Common myeloid progenitor, CD34-positive (primary cell): ENCODE measurements at regions not wholly inside any gene's neighbourhood (a gene's known extent, or its start where the extent isn't known, plus 50 kb on each side); places are given as distances from the start of the nearest gene placed in this dataset.

Source experiments
- CTCF ChIA-PET: fragments of 350-600 bp; sonication (Branson Sonifier 250); formaldehyde crosslinking; loops from one replicate; lab custom pipeline; 2021; ENCODE audit warnings: antibody characterized with exemption; lab: Charles Lee
- POLR2A ChIA-PET: fragments of 350-600 bp; sonication (Branson Sonifier 250); formaldehyde crosslinking; loops from one replicate; lab custom pipeline; 2021; ENCODE audit warnings: antibody characterized with exemption; lab: Charles Lee
- DNase-seq, 3 donors: peaks; one replicate each; pipeline versions ENCODE4 v3.0.0 to v3.0.0-alpha.2; 2013
- H3K27ac ChIP-seq, 2 experiments: 1 replicate in 1 of 2; 2 replicates in 1 of 2; pipeline ENCODE4 v1.7.0; 2013; ENCODE audit warnings: inconsistent platforms in 2 of 2, low read length in 2 of 2, mild to moderate bottlenecking in 2 of 2, low read depth in 1 of 2, moderate library complexity in 1 of 2; ENCODE audit not compliant: severe bottlenecking in 2 of 2, insufficient read depth in 1 of 2, poor library complexity in 1 of 2
- H3K27me3 ChIP-seq, 5 experiments: replicated peaks in 2 of 5; 1 replicate in 3 of 5; 2 replicates in 2 of 5; pipeline versions ENCODE4 v1.6.1 to v1.7.0; 2013; ENCODE audit warnings: low read length in 4 of 5, mild to moderate bottlenecking in 2 of 5, moderate library complexity in 2 of 5, inconsistent platforms in 1 of 5; ENCODE audit not compliant: insufficient read depth in 5 of 5, control insufficient read depth in 4 of 5
- H3K36me3 ChIP-seq, 4 experiments: 1 replicate in 2 of 4; 2 replicates in 2 of 4; pipeline versions ENCODE4 v1.6.1 to v1.7.0; 2013; ENCODE audit warnings: low read length in 3 of 4, control low read depth in 1 of 4, mild to moderate bottlenecking in 1 of 4; ENCODE audit not compliant: control insufficient read depth in 4 of 4, insufficient read depth in 4 of 4
- H3K4me1 ChIP-seq, 4 experiments: 1 replicate in 3 of 4; 2 replicates in 1 of 4; pipeline versions ENCODE4 v1.6.1 to v1.7.1; 2013; ENCODE audit warnings: low read length in 3 of 4, mild to moderate bottlenecking in 3 of 4, control low read depth in 1 of 4, inconsistent platforms in 1 of 4, moderate library complexity in 1 of 4; ENCODE audit not compliant: control insufficient read depth in 4 of 4, insufficient read depth in 4 of 4; ENCODE audit errors: control extremely low read depth in 1 of 4
- H3K4me3 ChIP-seq, 7 experiments: 1 replicate in 4 of 7; 2 replicates in 3 of 7; pipeline versions ENCODE4 v1.5.1 to v1.7.0; 2013; ENCODE audit warnings: mild to moderate bottlenecking in 7 of 7, low read length in 6 of 7, moderate library complexity in 6 of 7, inconsistent platforms in 2 of 7, low read depth in 2 of 7, control low read depth in 1 of 7; ENCODE audit not compliant: insufficient read depth in 4 of 7, control insufficient read depth in 1 of 7; ENCODE audit errors: extremely low read depth in 1 of 7
- H3K9me3 ChIP-seq, 5 experiments: 1 replicate in 4 of 5; 2 replicates in 1 of 5; pipeline versions ENCODE4 v1.6.1 to v1.7.1; 2013; ENCODE audit warnings: low read length in 4 of 5, mild to moderate bottlenecking in 2 of 5, inconsistent platforms in 1 of 5, low read depth in 1 of 5, moderate library complexity in 1 of 5; ENCODE audit not compliant: control insufficient read depth in 4 of 5, insufficient read depth in 2 of 5; ENCODE audit errors: control extremely low read depth in 1 of 5
- WGBS: methylation state at CpG from one replicate; pipeline ENCODE4 v1.1.5; 2013; ENCODE audit not compliant: insufficient coverage; 5-methylcytosine and 5-hydroxymethylcytosine counted together

DNA sequence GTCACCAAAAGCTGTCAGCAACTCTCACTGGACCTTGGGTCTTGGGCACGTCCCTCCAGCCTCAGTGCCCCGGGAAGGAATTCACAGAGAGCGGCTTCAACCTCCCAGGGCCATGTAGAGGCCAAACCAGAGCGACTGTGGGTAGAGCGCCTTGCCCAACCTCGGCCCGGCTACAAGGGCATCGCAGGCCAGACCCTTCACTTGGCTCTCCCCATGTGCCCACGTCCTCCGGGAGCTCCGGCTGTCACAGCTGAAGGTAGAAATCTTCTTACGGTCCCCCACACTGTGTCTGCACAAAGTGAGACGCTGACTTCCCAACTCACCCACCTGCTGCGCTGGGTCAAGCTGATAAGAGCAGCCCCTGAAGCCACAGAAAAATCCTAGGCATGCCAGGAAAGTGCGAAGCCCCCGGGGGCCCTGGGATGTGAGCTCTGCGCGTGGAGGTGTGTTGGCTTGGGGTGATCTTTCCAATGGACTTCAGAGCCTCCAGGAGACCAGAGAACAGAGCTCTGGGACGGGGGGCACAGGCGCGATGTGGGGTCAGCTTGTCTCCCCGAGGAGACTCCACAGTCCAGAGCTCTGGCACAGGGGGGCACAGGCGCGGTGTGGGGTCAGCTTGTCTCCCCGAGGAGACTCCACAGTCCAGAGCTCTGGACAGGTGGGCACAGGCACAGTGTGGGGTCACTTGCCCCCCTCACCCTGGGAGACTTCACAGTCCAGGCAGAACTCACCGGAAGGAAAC, 105.5 kb downstream of the RTP5 start:
- no peak for DNase-seq
- Histone ChIP-seq H3K4me1 (no peaks in the 10 kb centered on the region), H3K4me3 (no peak overlapping the region), H3K9me3 (no peaks in the 10 kb centered on the region), H3K27me3 (no peaks in the 10 kb centered on the region), H3K27ac (no peak overlapping the region), H3K36me3 (peaks cover 2 to 51% (median 24%) of the 10 kb centered on the region in 4 experiments)
- CTCF ChIA-PET = no interaction called here
- POLR2A ChIA-PET = no interaction called here
- 94% methylated on average over 24 of the region's 26 CpGs for WGBS

DNA sequence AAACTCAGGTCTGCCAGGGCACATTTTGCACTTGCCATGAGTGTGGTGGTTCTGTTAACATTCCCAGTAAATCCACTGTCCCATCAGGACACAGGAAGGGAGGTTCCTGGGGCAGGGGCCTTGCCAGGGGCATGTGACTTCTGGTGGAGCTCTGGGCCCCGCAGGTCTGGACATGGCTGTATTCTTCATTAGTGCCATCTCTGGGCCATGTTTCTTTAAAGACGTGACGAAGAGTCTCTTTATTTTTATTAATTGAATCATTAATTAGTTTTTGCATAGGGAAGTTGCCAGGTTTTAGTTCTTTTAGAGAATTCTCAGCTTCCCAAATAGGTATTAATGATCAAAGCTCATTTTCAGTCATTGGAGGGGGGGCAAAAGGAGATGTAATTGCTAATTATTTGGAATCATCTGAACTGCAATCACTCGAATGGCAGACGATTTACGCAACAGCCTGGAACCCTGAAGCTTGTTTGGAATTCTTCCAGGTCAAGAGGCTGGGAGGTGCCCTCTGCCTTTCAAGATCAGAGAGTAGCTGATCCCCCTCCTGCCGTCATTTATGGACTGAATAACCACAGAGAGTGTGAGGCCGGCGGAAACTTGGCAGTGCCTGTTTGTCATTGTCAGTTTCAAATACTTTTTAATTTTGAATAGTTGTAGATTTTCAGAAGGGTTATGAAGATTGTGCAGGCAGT, 106.2 kb downstream of the RTP5 start:
- Histone ChIP-seq H3K4me1 (no peaks in the 10 kb centered on the region), H3K36me3 (peaks cover 2 to 51% (median 24%) of the 10 kb centered on the region in 4 experiments), H3K4me3 (no peak overlapping the region), H3K27me3 (no peaks in the 10 kb centered on the region), H3K27ac (no peak overlapping the region), H3K9me3 (no peaks in the 10 kb centered on the region)
- ChIA-PET CTCF (no interaction called here), POLR2A (no interaction called here)
- 90% methylated on average over 6 of the region's 9 CpGs for WGBS
- no peak for DNase-seq

- CTCF ChIA-PET = no interaction called here
These were observed 106.8 kb downstream of the RTP5 start for GRCh38 chr2:241976296-241976695.

DNA sequence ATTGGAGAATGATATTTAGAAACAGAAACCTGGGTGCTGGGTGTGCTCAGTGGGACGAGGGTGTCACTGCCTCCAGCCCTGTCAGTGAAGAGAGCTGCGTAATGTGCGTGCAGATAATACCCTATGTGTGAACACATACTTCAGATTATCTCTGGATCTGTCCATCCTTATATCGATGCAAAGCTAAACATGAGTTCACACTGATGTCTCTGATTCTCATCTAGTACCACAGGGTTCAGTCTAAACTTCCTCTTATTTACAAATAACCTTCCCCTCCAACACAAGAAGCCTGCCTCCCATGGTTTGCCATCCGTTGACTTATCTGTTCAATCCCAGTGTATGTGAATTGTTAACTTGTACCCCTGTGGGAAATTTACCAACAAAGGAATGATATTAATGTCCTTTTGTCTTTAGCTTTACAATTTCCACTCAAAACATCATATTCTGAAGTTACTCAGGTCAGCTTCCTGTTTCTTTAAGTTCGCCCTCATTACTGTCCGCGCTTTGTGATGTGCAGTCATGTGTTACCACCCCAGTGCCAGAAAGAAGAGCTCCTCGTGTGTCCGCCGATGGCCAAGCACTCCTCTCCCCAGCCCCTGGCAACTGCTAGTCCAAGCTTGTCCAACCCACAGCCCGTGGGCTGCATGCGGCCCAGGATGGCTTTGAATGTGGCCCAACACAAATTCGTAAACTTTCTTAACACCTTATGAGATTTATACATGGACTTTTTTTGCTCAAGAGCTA, 108.2 kb downstream of the RTP5 start:
- 98% methylated on average over 10 of the region's 14 CpGs for WGBS
- ChIA-PET POLR2A (no interaction called here), CTCF (interaction anchor here (0.9 kb wide), 1 partner anchor 27 kb away, joined by 4 read pairs; no protein-coding TSS in a partner anchor)

More at GRCh38 chr2:241976296-241976695, 106.8 kb downstream of the RTP5 start:
- 94% methylated on average over 12 of the region's 12 CpGs for WGBS
- Histone ChIP-seq H3K9me3 (no peaks in the 10 kb centered on the region), H3K27me3 (no peaks in the 10 kb centered on the region), H3K4me3 (no peak overlapping the region), H3K36me3 (peaks cover 2 to 47% (median 24%) of the 10 kb centered on the region in 4 experiments), H3K27ac (no peak overlapping the region), H3K4me1 (no peaks in the 10 kb centered on the region)
- POLR2A ChIA-PET = no interaction called here
- no peak for DNase-seq

GRCh38 chr2:241978670-241979069, 109.1 kb downstream of the RTP5 start:
- DNase-seq = no peak
- H3K4me1 ChIP-seq = no peaks in the 10 kb centered on the region
- H3K4me3 ChIP-seq = no peak overlapping the region
- no peak overlapping the region for H3K27ac ChIP-seq
- ChIA-PET CTCF (no interaction called here), POLR2A (no interaction called here)
- WGBS = no CpG with 5 or more reads among the region's 1 CpG
- H3K27me3 ChIP-seq = no peaks in the 10 kb centered on the region
- H3K36me3 ChIP-seq = peaks cover 2 to 25% (median 17%) of the 10 kb centered on the region in 4 experiments
- H3K9me3 ChIP-seq = no peaks in the 10 kb centered on the region

More for the DNA sequence above, 108.2 kb downstream of the RTP5 start:
- Histone ChIP-seq H3K27me3 (no peaks in the 10 kb centered on the region), H3K9me3 (no peaks in the 10 kb centered on the region), H3K27ac (no peak overlapping the region), H3K36me3 (peaks cover 2 to 34% (median 20%) of the 10 kb centered on the region in 4 experiments), H3K4me3 (no peak overlapping the region), H3K4me1 (no peaks in the 10 kb centered on the region)
- no peak for DNase-seq

- no peaks in the 10 kb centered on the region for H3K27me3 ChIP-seq
- H3K27ac ChIP-seq = no peak overlapping the region
- H3K4me1 ChIP-seq = no peaks in the 10 kb centered on the region
- no peaks in the 10 kb centered on the region for H3K9me3 ChIP-seq
- ChIA-PET CTCF (no interaction called here), POLR2A (no interaction called here)
- DNase-seq = no peak
- no peak overlapping the region for H3K4me3 ChIP-seq
- WGBS = 99% methylated on average over 6 of the region's 6 CpGs
- H3K36me3 ChIP-seq = peaks cover 2 to 12% (median 8%) of the 10 kb centered on the region in 4 experiments
These were observed 110.7 kb downstream of the RTP5 start for GRCh38 chr2:241980193-241980592.
